GM18507 (cell line): ENCODE measurements at regions not wholly inside any gene's neighbourhood (a gene's known extent, or its start where the extent isn't known, plus 50 kb on each side); places are given as distances from the start of the nearest gene placed in this dataset.
A peak's percentile ranks its signal among the peaks of the same experiment; 100 is the strongest.
"Not testable (repeated sequence)": the region's sequence is repeated elsewhere in the genome, so short reads cannot be mapped to it uniquely, and the experiment has no call there.

Experiments
- DNase-seq: peaks from one replicate; pipeline ENCODE4 v3.0.0; 2011; ENCODE audit warnings: low read depth; ENCODE audit not compliant: insufficient read length; ENCODE audit errors: extremely low spot score
- FAIRE-seq: peaks from 2 replicates; lab custom pipeline; 2011; peaks lifted over from hg19 to GRCh38; lab: Jason Lieb, UNC

DNA sequence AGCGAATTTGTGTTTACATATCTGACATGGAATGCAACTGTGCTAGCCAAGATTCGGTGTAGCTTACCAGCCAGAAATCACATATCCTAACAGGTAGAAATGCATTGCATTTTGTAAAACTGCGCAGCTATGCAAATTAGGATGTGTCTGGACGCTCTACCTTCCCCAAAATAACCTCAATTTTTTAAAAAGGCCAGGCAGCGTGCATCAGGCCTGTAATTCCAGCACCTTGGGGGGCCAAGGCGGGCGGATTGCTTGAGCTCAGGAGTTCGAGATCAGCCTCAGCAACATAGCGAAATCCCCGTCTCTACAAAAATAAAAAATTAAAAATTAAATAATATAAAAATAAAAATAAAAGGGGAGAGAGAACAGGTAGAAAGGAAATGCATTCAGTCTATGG, 305.0 kb downstream of the TYW1 start:
- FAIRE-seq, result no peak

GRCh38 chr7:67302113-67303039, 305.7 kb downstream of the TYW1 start:
- peak; percentile 93 for DNase-seq

More for the DNA sequence above, 305.0 kb downstream of the TYW1 start:
- no peak for DNase-seq

GRCh38 chr7:67304846-67305245, 308.2 kb downstream of the TYW1 start:
- peak; percentile 69 for FAIRE-seq
- not testable (repeated sequence) for DNase-seq

More at GRCh38 chr7:67302113-67303039, 305.7 kb downstream of the TYW1 start:
- FAIRE-seq, result peak; percentile 92

GRCh38 chr7:67306331-67306730, 309.7 kb downstream of the TYW1 start:
- DNase-seq (no peak), FAIRE-seq (no peak)

- DNase-seq (no peak), FAIRE-seq (no peak)
Measured at GRCh38 chr7:67309764-67310549, 313.3 kb downstream of the TYW1 start.

GRCh38 chr7:67311901-67312300, 315.3 kb downstream of the TYW1 start:
- FAIRE-seq (no peak), DNase-seq (no peak)

DNA sequence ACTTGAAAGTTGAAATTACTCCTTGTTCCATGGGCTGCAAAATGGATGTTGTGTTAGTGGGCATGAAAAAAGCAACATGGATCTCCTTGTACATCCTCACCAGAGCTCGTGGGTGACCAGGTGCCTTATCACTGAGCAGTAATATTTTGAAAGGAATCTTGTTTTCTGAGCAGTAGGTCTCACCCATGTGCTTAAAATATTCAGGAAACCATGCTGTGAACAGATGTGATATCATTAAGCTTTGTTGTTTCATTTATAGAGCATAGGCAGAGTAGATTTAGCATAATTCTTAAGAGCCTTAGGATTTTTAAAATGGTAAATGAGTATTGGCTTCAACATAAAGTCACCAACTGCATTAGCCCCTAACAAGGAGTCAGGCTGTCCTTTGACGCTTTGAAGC, 316.6 kb downstream of the TYW1 start:
- FAIRE-seq (no peak), DNase-seq (no peak)

DNA sequence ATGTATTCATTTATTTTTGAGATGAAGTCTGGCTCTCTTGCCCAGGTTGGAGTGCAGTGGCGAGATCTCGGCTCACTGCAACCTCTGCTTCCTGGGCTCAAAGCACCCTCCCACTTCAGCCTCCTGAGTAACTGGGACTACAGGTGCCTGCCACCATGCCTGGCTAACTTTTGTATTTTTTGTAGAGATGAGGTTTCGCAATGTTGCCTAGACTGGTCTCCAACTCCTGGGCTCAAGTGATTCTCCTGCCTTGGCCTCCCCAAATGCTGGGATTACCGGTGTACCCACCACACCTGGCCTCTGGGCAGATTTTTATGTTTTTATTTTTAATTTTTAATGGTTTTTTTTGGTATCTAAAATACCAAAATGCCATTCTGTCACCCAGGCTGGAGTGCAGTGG, 320.3 kb downstream of the TYW1 start:
- not testable (repeated sequence) for DNase-seq, FAIRE-seq

GRCh38 chr7:67328257-67328656, 331.6 kb downstream of the TYW1 start:
- not testable (repeated sequence) for FAIRE-seq, DNase-seq

DNA sequence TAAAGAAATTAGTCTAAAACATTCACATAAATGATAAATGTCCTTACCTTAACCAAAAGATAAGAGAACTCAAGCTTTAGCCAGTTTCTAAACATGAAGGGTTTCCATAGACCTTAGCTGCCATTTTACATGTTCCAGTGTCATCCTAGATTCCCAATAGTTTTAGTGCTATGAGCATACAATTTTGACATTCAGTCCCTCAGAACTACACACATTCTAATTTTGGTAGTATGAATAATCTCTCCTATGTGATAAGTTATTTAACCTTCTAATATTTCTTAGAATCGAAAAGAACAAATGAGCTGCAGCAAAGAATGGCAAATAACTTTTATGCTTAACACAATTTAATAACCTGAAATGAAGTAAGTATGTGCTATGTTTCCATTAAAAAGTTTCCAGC, 338.5 kb downstream of the TYW1 start:
- peak; percentile 56 for FAIRE-seq
- DNase-seq, result not testable (repeated sequence)

DNA sequence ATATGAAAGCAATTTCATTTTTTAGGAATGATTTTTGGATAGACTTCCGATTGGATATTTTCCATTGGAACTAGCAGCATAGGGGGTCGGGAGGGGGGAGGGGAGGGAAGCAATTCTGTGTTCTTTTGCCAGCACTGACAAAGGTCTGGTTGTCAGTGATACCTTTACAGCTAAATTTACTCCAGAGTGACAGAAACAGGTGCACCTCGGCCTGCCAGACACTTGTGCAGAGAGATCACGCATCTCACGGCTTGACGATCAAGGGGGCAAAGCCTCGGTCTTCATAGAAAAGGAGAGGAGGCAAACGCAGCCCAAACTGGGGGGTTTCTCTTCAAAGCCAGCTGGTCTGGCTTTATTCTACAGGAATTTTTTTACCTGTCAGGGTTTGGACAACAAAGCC, 339.0 kb downstream of the TYW1 start:
- FAIRE-seq, DNase-seq: not testable (repeated sequence)

DNA sequence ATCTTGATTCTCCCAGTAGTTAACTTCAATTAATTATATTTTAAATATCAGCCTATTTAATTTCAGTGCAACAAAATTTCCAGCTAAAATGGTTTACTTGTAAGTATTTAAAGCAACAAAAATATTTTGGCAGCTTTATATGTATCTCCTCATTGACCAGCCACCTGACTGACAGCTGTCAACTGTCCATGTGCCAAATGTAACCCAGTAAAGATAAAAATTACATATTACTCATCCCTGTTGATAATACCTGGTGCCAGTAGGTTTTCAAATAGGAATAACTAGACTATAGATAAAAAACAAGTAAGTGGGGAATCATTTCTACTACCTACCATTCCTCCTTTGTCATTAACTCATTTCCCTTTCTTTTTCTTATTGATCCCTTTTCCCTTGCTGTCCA, 341.9 kb downstream of the TYW1 start:
- not testable (repeated sequence) for DNase-seq
- FAIRE-seq, result peak; percentile 33

GRCh38 chr7:67341153-67341768, 344.6 kb downstream of the TYW1 start:
- DNase-seq, result no peak
- no peak for FAIRE-seq

DNA sequence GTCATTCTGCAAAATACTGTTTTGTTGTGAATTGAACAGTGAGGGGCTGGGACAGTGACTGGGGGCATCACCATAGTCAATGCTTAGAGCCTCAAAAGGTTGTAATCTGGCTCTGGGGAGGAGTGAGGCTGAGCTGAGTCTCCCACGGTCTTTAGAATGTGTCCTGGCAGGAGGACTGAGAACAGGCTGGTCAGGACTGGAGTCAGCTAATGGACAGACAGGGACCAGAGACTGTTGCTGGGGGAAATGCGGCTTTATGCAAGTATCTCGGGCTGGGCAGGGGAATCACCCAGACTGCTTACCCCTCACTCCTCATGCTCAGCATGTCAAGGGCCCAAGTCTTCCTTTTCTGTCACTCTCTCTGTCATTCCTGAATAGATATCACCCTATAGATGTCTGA, 346.5 kb downstream of the TYW1 start:
- no peak for DNase-seq
- FAIRE-seq, result no peak

DNA sequence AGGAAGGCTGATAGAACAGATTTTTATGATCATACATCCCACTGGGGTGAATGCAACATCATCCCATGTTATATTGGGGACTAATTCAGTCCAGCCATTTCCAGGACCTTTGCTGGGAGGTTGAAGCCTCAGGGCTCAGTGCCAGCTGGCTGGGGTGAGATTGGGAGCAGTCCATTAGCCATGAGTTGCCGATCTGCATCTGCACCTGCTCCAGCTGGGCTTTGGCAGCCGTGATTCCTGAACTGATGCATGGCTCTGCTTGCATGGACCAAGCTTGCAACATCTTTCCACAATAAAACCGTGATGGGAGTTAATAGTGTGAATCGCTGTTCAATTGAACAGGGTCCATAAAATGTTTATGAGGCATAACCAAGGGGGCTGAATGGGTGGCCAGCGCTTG, 346.9 kb downstream of the TYW1 start:
- DNase-seq, result no peak
- FAIRE-seq, result no peak

GRCh38 chr7:67344481-67345193, 348.0 kb downstream of the TYW1 start:
- DNase-seq, result no peak
- no peak for FAIRE-seq

GRCh38 chr7:67346126-67346525, 349.5 kb downstream of the TYW1 start:
- DNase-seq (no peak), FAIRE-seq (no peak)

DNA sequence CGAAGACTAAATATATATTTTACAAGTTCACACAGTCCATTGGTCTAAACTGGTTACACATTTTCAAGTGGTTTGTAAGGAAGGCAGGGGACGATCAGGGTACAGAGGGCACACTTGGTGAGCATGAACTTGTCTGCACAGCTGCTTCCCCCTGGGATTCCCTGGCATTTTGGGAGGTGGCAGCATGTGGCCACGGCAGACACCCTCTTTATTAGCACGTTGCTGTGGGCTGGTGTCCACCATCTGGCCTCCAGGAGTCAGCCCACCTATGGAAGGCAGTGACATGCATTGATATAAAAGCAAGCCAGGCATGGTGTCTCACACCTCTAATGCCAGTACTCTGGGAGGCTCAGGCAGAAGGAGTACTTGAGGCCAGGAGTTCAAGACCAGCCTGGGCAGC, 350.2 kb downstream of the TYW1 start:
- no peak for DNase-seq
- no peak for FAIRE-seq

DNA sequence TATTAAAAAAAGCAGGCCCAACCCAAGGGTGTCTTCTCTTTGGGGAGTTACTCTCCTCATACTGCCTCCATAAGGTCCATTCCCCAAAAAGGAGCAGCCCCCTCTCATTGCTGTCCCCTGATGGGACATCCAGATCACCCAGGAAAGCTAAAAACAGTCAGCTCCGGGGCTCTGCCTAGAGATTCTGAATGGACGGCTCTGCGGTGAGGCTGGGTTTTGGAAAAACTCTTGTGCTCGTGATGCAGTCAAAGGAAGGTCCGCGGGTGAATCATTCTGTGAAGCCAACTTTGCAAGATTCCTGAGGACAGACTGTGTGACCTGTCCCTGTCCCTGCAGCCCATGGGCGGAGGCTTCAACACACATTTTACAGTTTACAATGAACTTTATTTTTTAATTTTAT, 351.5 kb downstream of the TYW1 start:
- FAIRE-seq, result no peak

More for the DNA sequence above, 351.5 kb downstream of the TYW1 start:
- no peak for DNase-seq
